GM04504 (cell line): ENCODE measurements at regions not wholly inside any gene's neighbourhood (a gene's known extent, or its start where the extent isn't known, plus 50 kb on each side); places are given as distances from the start of the nearest gene placed in this dataset.
"Not testable (repeated sequence)": the region's sequence is repeated elsewhere in the genome, so short reads cannot be mapped to it uniquely, and the experiment has no call there.

Experiments used
- DNase-seq: peaks from one replicate; pipeline ENCODE4 v3.0.0-alpha.2; 2012; ENCODE audit warnings: low read depth

GRCh38 chr14:85325134-85326017 is 204.6 kb upstream of the FLRT2 start:
- DNase-seq = no peak

- no peak for DNase-seq
Observed at GRCh38 chr14:85332401-85332800, 197.5 kb upstream of the FLRT2 start.

- no peak for DNase-seq
Observed at GRCh38 chr14:85333313-85333712, 196.6 kb upstream of the FLRT2 start.

GRCh38 chr14:85333841-85334240 is 196.1 kb upstream of the FLRT2 start:
- DNase-seq = no peak

- no peak for DNase-seq
Observed at GRCh38 chr14:85334316-85334715, 195.6 kb upstream of the FLRT2 start.

- no peak for DNase-seq
Observed at GRCh38 chr14:85336257-85336656, 193.7 kb upstream of the FLRT2 start.

- no peak for DNase-seq
Observed at GRCh38 chr14:85336817-85337216, 193.1 kb upstream of the FLRT2 start.

- DNase-seq = no peak
Observed at GRCh38 chr14:85338895-85339294, 191.0 kb upstream of the FLRT2 start.

GRCh38 chr14:85342858-85343607 is 186.9 kb upstream of the FLRT2 start:
- no peak for DNase-seq

GRCh38 chr14:85344171-85344570 is 185.8 kb upstream of the FLRT2 start:
- DNase-seq = no peak

- no peak for DNase-seq
Observed at GRCh38 chr14:85344847-85345570, 184.9 kb upstream of the FLRT2 start.

- DNase-seq = no peak
Observed at GRCh38 chr14:85350667-85351066, 179.3 kb upstream of the FLRT2 start.

- DNase-seq = not testable (repeated sequence)
Observed at GRCh38 chr14:85352588-85352987, 177.4 kb upstream of the FLRT2 start.

GRCh38 chr14:85357120-85357519 is 172.8 kb upstream of the FLRT2 start:
- DNase-seq = no peak

- DNase-seq = no peak
Observed at GRCh38 chr14:85358136-85358785, 171.7 kb upstream of the FLRT2 start.

GRCh38 chr14:85359505-85359904 is 170.4 kb upstream of the FLRT2 start:
- no peak for DNase-seq

GRCh38 chr14:85363358-85363757 is 166.6 kb upstream of the FLRT2 start:
- DNase-seq = no peak

GRCh38 chr14:85366226-85366625 is 163.7 kb upstream of the FLRT2 start:
- no peak for DNase-seq

- no peak for DNase-seq
Observed at GRCh38 chr14:85380881-85381280, 149.1 kb upstream of the FLRT2 start.

GRCh38 chr14:85382341-85382740 is 147.6 kb upstream of the FLRT2 start:
- no peak for DNase-seq

- DNase-seq = no peak
Observed at GRCh38 chr14:85387181-85387580, 142.8 kb upstream of the FLRT2 start.

GRCh38 chr14:85390236-85390635 is 139.7 kb upstream of the FLRT2 start:
- no peak for DNase-seq
